ENCODE measurements at regions not wholly inside any gene's neighbourhood (a gene's known extent, or its start where the extent isn't known, plus 50 kb on each side); places are given as distances from the start of the nearest gene placed in this dataset.

DNA sequence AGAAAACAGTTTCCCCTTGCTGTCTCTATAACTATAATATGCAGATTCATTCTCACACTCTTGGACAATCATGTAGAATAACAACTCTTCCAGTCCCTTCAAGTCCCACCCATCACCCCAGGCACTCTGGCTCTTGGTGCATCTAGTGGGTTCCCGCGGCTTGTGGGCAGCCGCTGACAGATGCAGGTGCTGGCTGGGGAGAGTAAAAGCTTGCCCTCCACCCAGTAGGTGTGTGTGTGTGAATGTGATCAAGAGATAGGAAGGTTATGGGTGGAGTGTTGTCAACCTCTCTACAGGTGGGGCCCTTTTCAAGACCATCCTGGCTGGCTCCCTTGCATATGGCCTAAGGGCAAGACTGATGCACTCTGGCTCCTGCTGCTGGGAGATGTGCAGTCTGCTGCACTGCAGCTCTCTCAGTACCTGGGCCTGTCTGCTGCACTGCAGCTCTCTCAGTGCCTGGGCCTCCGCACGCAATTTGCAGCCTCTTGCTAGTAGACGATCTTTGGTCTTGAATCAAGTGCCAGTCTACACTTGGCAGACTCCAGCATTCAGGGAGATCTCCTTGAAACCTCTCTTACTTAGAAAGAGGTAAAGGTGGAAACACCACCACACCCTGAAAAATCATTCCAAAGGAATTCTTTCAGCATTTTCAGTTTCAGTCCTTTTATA is 189.7 kb upstream of the GDNF start:
- DNase-seq, result no peak

GRCh38 chr5:38023799-38024198 is 184.0 kb upstream of the GDNF start:
- no peak for DNase-seq

DNA sequence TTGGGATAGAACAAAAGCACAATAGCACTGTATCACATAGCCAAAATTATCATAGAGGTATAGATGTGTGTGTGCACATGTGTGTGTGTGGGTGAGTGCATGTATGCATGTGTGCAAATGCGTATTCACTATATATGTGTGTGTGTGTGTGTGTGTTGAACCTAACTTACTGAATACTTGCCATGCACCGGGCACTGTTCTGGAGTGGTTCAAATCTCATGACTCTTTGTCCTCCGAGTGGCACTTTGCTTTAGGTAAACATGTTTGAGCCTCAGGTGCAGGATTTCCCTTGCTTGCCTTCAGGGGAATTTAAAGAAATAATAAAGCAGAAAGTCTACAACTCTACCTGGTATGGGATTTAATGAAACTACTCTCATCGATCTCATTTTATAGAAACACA is 183.5 kb upstream of the GDNF start:
- no peak for DNase-seq

- no peak for DNase-seq
Measured at GRCh38 chr5:38022631-38023030, 182.8 kb upstream of the GDNF start.

GRCh38 chr5:38018016-38018415 is 178.2 kb upstream of the GDNF start:
- no peak for DNase-seq

DNA sequence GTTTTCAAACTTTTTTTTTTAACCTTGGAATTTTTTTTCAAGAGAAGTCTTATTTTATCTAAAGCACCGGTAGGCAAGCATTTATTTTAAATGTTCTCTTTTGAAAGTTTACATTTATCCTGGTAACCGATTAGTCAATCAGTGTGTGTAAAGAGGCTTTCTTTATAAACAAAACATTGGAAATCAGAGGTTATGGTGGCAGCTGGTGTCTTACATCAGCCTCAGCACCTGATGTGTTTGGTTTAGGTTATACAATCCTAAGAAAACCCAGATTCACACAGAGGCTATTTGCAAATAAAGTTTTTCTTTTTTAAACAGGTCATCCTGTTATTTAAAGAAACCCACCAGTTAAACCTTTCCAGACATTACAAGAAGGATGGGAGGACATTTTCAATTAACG is 173.3 kb upstream of the GDNF start:
- DNase-seq, result no peak

DNA sequence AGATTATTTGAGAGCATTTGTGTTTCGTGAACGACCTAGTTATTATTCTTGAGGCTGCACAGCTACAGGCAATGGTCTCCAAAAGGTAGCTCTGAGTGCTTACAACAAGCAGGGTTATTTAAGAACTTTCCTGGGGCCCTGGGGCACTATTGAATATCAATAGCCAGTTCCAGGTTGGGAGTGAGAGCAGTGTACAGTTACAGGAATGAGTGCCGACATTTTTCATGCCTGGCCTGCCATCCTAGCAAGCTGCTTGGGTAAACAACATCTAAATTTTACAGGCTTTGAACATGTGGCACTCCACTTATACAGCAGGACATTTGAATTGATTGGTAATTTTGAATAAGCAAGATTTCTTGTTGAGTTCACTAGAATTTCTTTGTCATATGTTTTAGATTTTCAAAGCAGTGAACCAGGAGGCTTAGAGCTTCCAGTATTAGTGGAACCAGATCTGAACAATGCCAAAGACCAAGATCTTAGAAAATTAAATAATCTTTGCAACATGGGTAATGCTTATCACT is 171.9 kb upstream of the GDNF start:
- no peak for DNase-seq

DNA sequence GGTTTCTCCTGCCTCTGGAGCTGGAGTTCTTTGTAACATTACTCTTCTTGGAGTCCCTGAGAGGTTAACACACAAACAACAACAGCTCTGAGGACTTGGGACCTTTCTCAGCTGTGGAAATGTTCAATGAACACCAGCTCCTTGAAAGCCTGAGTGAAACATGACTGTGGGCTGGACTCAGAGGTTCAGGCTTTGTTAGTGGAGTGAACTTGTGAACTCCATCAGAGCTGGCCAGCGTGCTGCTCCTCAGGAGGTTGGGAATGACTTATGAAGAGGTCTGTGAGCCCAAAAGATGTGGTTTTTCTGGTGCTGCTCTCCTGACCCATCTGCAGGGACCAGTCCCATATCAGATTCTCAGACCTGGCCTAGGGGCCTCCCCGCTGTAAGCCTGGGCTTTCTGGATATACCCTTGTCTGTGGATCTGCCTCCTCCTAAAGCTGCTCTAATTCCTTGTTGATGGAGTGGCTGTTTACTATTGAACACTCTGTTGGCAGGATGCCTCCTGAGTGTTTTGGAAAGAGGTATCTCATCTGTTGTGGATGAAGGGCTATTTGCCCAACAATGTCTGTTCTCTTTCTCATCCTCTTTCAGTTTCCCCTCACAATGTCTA is 170.0 kb upstream of the GDNF start:
- DNase-seq, result no peak

DNA sequence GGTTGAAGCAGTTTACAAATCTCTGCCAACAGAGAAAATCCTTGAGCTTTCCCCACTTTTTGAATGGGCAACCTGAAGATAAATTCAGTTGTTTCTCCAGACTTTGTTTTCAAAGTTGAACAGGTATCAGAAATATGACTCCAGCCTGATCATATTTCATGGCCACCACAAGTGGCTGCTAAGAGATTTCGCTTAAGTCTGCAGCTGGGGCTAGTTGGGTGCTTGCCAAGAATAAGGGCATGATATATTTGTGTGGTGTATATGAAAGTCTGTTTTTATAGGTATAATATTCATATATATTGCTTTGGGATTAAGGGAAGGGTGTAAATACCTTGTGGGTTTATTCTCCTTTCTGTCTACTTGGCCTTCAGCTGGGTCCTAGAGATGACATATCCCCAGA is 168.4 kb upstream of the GDNF start:
- no peak for DNase-seq

DNA sequence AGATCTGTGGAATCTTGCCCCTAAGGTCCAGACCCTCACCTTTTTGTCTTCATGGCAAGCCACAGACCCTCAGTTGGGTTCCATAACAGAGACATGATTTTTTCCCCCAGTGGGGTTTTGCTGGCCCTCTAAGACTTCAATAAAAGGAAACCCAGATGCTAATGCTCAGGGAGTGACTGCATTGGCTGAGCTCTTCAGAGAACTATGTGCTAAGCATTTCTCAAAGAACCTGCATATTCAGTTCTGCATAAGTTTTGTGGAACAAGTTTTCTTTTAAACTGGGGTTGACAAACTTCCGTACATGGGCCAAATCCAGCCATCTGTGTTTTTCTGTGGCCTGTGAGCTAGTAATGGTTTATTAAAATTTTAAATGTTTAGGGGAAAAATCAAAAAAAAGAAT is 159.8 kb upstream of the GDNF start:
- no peak for DNase-seq

GRCh38 chr5:37996918-37997317 is 157.1 kb upstream of the GDNF start:
- DNase-seq, result no peak

DNA sequence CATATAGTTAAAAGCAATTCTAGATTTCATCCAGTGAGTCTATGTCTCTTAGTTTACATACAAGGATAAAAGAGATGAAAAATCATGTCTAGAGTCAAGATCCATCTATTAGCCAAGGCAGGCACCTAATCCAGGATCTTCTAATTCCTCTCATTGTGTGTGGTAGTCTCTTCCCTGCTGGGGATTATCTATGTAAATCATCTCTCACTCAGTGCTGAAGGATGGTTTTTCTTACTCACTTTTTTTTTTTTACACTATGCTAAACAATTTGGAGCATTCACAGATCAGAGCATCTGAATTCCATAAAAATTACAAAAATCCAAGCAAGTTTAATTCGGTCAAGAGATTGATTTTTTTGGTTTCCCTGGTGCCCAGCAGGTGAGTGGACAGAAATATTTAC is 154.9 kb upstream of the GDNF start:
- DNase-seq, result no peak

DNA sequence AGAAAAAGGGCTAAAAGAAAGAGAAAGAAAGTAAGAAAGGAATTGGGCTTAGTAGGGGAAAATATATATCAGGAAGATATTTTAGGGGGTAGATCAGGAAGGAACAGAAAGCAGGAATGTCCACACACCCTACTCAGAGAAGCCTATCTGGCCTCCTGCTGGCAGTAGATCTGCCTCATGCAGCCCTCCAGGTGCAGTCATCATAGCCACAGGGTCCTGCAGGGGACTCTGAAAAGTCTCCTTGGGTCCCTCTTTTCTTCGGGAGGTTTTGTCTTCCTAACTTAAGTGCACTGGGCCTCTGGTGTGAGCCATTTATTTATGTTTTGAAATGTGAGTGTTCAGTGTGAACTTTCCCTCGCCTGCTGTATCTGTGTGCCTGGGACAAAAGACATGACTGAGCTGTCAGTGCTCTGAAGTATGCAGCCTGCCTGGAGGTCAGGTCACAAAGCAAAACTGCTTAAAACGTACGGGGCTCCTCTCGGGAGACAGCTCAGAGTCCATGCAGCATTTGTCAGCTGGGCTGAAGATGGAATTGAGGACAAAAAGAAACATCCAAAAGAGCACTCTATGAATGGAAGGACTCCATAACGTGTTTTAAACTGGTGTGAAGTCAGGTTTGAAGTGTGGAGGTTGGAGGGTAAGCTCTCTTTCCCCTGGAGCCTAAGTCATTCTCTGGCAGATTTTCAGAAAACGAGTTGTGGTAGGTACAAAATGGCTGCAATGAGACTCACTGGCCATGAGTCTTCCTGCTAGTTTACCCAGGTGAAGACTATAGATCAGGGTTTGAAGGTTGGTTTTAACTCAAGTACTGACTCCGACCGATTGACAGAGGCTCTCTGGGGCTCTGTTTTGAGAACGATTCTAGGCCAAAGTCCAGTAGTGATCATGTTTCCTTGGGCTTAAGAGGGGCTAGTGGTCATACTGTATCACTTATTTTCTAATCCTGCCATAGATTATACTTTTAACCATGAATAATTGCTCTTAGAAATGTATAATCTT is 151.8 kb upstream of the GDNF start:
- no peak for DNase-seq

GRCh38 chr5:37989884-37990283 is 150.0 kb upstream of the GDNF start:
- no peak for DNase-seq

DNA sequence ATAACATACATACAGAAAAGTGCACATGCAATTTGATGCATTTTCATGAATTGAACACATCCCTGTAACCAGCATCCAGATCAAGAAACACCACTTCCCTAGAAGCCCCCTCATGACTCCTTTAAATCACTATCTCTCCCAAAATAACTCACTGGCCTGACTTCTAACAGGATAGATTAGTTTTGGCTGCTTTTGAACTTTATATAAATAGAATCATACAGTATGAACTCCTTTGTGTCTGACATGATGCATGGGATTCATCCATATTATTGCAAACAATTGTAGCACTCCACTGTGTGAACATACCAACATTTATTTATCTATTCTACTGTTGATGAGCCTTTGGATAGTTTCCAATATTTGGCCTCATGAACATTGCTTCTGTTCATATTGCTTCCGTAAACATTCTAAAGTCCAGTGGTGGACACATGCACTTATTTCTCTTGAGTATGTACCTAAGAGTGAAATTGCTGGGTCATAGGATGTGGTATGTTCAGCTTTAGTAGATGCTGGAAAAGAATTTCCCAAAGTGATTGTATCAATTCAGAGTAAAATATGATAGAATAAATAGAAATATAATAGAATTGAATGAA is 148.7 kb upstream of the GDNF start:
- no peak for DNase-seq

GRCh38 chr5:37984300-37984699 is 144.5 kb upstream of the GDNF start:
- no peak for DNase-seq

- no peak for DNase-seq
Measured at GRCh38 chr5:37983463-37983862, 143.6 kb upstream of the GDNF start.

DNA sequence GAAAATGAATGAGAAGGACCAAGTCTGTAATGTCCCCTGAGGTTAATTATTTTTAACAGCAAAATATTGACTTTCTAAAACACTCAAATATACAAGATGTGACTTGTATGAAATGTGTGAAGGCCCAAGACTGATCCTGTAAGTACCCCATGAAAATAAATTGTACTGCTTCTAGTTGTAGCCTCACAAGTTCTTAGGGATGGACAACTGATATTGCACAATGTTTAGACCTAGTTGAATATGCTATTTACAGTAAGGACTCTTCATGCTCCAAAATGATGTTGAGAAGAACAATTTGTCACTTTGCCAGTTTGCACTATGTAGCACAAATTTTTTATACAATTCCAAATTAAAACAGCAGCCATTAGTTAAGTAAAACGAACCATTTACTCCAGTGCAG is 139.7 kb upstream of the GDNF start:
- no peak for DNase-seq

GRCh38 chr5:37975531-37975930 is 135.7 kb upstream of the GDNF start:
- DNase-seq, result no peak

GRCh38 chr5:37971483-37972024 is 131.7 kb upstream of the GDNF start:
- peak in 1 of 14 donors; percentile 5 for DNase-seq

DNA sequence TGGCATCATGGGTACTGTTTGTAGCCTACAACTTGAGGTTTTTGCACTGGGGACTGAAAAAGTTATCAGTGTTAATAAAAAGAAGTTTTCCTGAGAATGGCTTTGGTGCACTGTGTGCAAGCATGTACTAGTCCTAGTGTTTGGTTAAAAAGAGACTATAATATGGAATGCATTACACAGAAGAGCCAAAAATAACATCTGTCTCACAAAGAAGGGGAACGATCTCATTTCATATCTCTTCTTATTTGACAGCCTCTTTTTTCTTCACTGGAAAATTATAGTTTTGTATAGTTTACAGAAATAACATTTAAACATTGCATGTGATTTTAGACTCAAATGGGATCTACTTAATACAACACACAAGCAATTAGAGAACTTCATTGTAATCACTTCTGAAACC is 127.0 kb upstream of the GDNF start:
- no peak for DNase-seq

DNA sequence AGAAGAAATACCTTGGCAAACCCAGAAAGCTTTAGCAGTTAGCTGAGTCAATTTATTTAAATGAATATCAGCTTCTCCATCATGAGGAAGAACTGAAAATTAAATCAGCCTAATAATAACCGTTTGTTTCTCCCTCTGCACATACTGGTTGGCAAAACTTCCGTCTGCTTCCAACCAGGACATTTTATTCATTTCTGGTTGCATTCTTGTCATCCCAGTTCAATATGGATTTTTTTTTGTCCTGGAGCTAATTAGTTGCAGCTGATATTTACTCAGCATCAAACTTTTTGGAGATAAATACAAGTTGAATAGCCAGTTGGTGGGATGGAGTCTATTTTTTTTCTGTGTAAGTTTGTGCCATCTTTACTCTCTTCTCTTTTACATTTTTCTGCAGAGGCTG is 126.5 kb upstream of the GDNF start:
- no peak for DNase-seq

GRCh38 chr5:37962389-37962788 is 122.5 kb upstream of the GDNF start:
- DNase-seq, result no peak
